Naive thymus-derived CD4-positive, alpha-beta T cell (primary cell): ENCODE measurements at regions not wholly inside any gene's neighbourhood (a gene's known extent, or its start where the extent isn't known, plus 50 kb on each side); places are given as distances from the start of the nearest gene placed in this dataset.
"Not testable (repeated sequence)": the region's sequence is repeated elsewhere in the genome, so short reads cannot be mapped to it uniquely, and the experiment has no call there.

Experiments used
- ATAC-seq: fragments of 150-1000 bp; cut with Tn5 transposase; 2 replicates; pipeline ENCODE4 v1.10.0; 2021; ENCODE audit warnings: mild to moderate bottlenecking, moderate library complexity
- CTCF ChIA-PET: fragments of 350-600 bp; sonication (Branson Sonifier 250); formaldehyde crosslinking; loops from one replicate; lab custom pipeline; 2021; ENCODE audit warnings: antibody characterized with exemption; lab: Charles Lee
- POLR2A ChIA-PET: fragments of 350-600 bp; sonication (Branson Sonifier 250); formaldehyde crosslinking; loops from one replicate; lab custom pipeline; 2021; ENCODE audit warnings: antibody characterized with exemption, inconsistent platforms; lab: Charles Lee
- DNase-seq, 9 donors: peaks; one replicate each; pipeline versions ENCODE4 v3.0.0 to v3.0.0-alpha.2; 2020 to 2022; ENCODE audit warnings: mixed read lengths in 1 of 9
- H3K27ac ChIP-seq: one replicate; pipeline ENCODE4 v1.7.0; 2013; ENCODE audit warnings: mild to moderate bottlenecking, low read depth, low read length, moderate library complexity
- H3K27me3 ChIP-seq, 2 donors: one replicate each; pipeline ENCODE4 v1.7.0; 2013; ENCODE audit warnings: low read length in 2 of 2, mild to moderate bottlenecking in 2 of 2, moderate library complexity in 2 of 2; ENCODE audit not compliant: control insufficient read depth in 2 of 2, insufficient read depth in 2 of 2
- H3K36me3 ChIP-seq, 3 experiments: 1 replicate in 2 of 3; 2 replicates in 1 of 3; pipeline ENCODE4 v1.7.0; 2013; ENCODE audit warnings: low read length in 3 of 3, mild to moderate bottlenecking in 3 of 3, moderate library complexity in 1 of 3; ENCODE audit not compliant: insufficient read depth in 3 of 3, control insufficient read depth in 2 of 3
- H3K4me1 ChIP-seq, 2 donors: one replicate each; pipeline ENCODE4 v1.7.0; 2013; ENCODE audit warnings: low read length in 2 of 2, mild to moderate bottlenecking in 2 of 2, moderate library complexity in 1 of 2; ENCODE audit not compliant: control insufficient read depth in 2 of 2, insufficient read depth in 2 of 2
- H3K4me3 ChIP-seq: 2 replicates; pipeline ENCODE4 v1.7.0; 2013; ENCODE audit warnings: mild to moderate bottlenecking, low read length
- H3K9me3 ChIP-seq, 3 experiments: 1 replicate in 2 of 3; 2 replicates in 1 of 3; pipeline ENCODE4 v1.7.0; 2013; ENCODE audit warnings: low read length in 3 of 3; ENCODE audit not compliant: control insufficient read depth in 2 of 3
- H3K27ac Mint-ChIP-seq, 9 donors: one replicate each; pipeline ENCODE4 v1.8.0; 2020 to 2022; ENCODE audit warnings: mixed read lengths in 9 of 9, mild to moderate bottlenecking in 8 of 9, moderate library complexity in 5 of 9, inconsistent platforms in 2 of 9
- H3K27me3 Mint-ChIP-seq, 5 donors: one replicate each; pipeline ENCODE4 v1.8.0; 2021 to 2022; ENCODE audit warnings: mixed read lengths in 5 of 5, mild to moderate bottlenecking in 1 of 5
- H3K36me3 Mint-ChIP-seq, 5 donors: one replicate each; pipeline ENCODE4 v1.8.0; 2020 to 2022; ENCODE audit warnings: mixed read lengths in 5 of 5, mild to moderate bottlenecking in 3 of 5, inconsistent platforms in 1 of 5
- H3K4me1 Mint-ChIP-seq, 7 donors: one replicate each; pipeline ENCODE4 v1.8.0; 2020 to 2022; ENCODE audit warnings: mixed read lengths in 7 of 7, mild to moderate bottlenecking in 3 of 7, inconsistent platforms in 1 of 7
- H3K4me3 Mint-ChIP-seq, 10 donors: one replicate each; pipeline ENCODE4 v1.8.0; 2020 to 2022; ENCODE audit warnings: mild to moderate bottlenecking in 10 of 10, mixed read lengths in 10 of 10, moderate library complexity in 6 of 10, inconsistent platforms in 2 of 10
- H3K9me3 Mint-ChIP-seq, 11 donors: one replicate each; pipeline ENCODE4 v1.8.0; 2020 to 2022; ENCODE audit warnings: mixed read lengths in 11 of 11, mild to moderate bottlenecking in 4 of 11, inconsistent platforms in 1 of 11, moderate library complexity in 1 of 11
- intact Hi-C, 2 donors: fragments of 100-400 bp; cut with micrococcal nuclease; formaldehyde crosslinking; loops; one replicate each; pipeline ENCODE4 v1.15.1; 2023

DNA sequence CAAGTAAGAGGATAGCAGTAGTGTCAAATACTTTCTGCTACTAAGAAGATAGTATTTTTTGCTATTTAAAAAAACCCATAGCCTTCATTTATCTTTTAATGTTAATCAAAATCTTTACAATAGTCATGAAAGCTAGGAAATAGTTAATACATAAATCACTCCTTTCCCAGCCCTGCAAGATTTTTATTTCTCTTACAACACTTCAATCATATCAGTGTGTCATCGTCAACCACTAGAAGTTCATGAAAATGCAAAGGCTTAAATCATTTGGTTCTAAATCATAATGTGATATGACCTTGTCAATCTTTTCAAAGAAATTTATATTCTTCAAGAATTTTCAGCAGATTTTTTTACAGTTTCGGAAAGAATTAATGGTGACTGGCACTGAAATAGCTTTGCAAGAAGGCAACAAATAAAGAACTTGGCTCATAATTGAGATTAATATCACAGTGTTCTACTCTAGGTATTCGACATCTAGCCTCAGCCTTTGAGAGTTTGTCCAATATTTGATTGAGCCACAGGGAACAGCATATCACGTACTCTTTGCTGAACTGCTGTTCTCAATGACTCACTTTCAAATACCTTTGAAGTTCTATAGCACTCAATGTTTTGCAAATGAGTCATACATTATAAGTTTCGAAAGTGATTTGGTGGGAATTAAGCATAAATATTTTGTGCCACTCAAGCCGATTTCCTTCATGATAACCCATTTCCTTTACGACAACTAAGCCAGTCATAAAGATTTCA lies 384.0 kb upstream of the FOXG1 start:
- Mint-ChIP-seq H3K4me3 (no peak overlapping the region), H3K36me3 (no peaks in the 10 kb centered on the region), H3K27me3 (no peaks in the 10 kb centered on the region), H3K27ac (no peak overlapping the region), H3K4me1 (no peaks in the 10 kb centered on the region), H3K9me3 (peaks cover 0 to 30% (median 7%) of the 10 kb centered on the region in 11 donors)
- ChIA-PET POLR2A (no interaction called here), CTCF (no interaction called here)
- H3K27me3 ChIP-seq = no peaks in the 10 kb centered on the region
- H3K9me3 ChIP-seq = no peaks in the 10 kb centered on the region
- H3K36me3 ChIP-seq = no peaks in the 10 kb centered on the region
- no peaks in the 10 kb centered on the region for H3K4me1 ChIP-seq
- DNase-seq (no peak), ATAC-seq (no peak)
- H3K27ac ChIP-seq = no peak overlapping the region
- no peak overlapping the region for H3K4me3 ChIP-seq
- intact Hi-C loops = no loop called here

DNA sequence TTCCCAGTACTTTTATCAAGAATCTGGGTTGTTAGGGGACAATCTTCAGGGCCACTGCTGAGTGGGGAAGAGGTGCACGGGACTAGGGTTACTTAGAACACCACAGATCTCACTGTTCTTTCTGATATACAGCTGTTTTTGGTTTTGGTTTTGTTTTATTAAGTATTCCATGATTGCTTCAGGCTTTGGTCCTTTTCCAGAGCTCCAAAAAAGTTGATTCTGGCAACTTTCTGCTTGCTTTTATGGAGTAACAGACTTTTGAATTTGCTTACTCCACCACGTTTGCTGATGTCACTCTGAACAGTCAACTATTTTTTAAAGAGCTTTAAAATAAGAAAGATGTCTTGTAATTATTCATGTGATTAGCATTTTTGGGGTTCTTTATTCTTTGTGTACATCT lies 368.1 kb upstream of the FOXG1 start:
- no peak for ATAC-seq
- H3K27me3 Mint-ChIP-seq = no peaks in the 10 kb centered on the region
- H3K9me3 ChIP-seq = peaks cover 0 to 2% (median 0%) of the 10 kb centered on the region in 3 experiments
- no peaks in the 10 kb centered on the region for H3K27me3 ChIP-seq
- H3K27ac ChIP-seq = no peak overlapping the region
- no peak overlapping the region for H3K4me3 ChIP-seq
- peaks cover 0 to 26% (median 3%) of the 10 kb centered on the region in 11 donors for H3K9me3 Mint-ChIP-seq
- no peak overlapping the region for H3K27ac Mint-ChIP-seq
- no peaks in the 10 kb centered on the region for H3K36me3 ChIP-seq
- H3K36me3 Mint-ChIP-seq = no peaks in the 10 kb centered on the region
- no peaks in the 10 kb centered on the region for H3K4me1 ChIP-seq
- CTCF ChIA-PET = no interaction called here
- H3K4me3 Mint-ChIP-seq = no peak overlapping the region
- intact Hi-C loops = no loop called here
- POLR2A ChIA-PET = no interaction called here
- no peak for DNase-seq
- H3K4me1 Mint-ChIP-seq = no peaks in the 10 kb centered on the region

DNA sequence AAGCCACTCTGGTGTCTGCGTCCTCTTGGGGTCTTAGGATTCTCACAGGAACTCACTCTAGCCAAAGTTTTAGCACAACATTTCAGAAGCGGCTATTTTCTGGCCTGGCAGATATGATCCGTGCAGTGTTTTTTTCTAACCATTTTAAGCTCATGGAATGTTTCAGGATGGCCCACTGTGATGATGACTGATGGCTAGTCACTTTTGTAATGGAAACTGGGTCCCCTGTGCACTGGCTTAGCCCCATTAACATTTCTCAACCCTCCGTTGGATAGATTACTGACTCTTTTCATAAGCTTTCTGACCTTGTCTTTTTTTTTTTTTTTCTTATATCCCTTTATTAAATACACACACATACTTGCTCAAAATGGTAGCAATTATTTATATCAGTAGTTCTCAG lies 364.9 kb upstream of the FOXG1 start:
- H3K9me3 ChIP-seq, H3K4me3 Mint-ChIP-seq, H3K4me1 ChIP-seq, H3K4me1 Mint-ChIP-seq, H3K36me3 Mint-ChIP-seq, H3K36me3 ChIP-seq, ATAC-seq, CTCF ChIA-PET, DNase-seq, H3K27ac Mint-ChIP-seq, H3K27me3 Mint-ChIP-seq, H3K4me3 ChIP-seq, intact Hi-C loops, H3K27me3 ChIP-seq, H3K27ac ChIP-seq, POLR2A ChIA-PET: not testable (repeated sequence)
- peaks cover 0 to 16% (median 3%) of the 10 kb centered on the region in 11 donors for H3K9me3 Mint-ChIP-seq

DNA sequence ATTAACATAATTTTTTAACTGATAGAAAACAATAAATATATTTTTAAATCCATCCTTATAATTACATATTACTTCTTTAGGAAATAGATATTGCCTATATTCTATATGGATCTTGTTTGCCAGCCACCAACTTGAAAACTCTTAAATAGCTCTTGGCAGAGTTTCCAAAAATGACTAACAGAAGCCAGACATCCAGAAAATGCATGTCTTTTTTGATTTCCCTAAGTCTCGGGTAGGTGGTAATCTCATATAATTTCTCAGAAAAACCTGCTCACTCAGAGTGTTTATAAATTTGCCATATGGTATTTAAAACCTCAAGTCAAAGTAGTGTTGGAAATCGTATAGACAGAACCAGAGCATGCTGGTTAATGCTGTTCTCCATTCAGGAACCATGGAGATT lies 360.4 kb upstream of the FOXG1 start:
- DNase-seq = no peak
- H3K4me3 Mint-ChIP-seq = no peak overlapping the region
- H3K9me3 Mint-ChIP-seq = peaks cover 0 to 20% (median 8%) of the 10 kb centered on the region in 11 donors
- intact Hi-C loops = no loop called here
- H3K4me1 ChIP-seq = no peaks in the 10 kb centered on the region
- no peaks in the 10 kb centered on the region for H3K27me3 Mint-ChIP-seq
- H3K9me3 ChIP-seq = no peaks in the 10 kb centered on the region
- no peaks in the 10 kb centered on the region for H3K36me3 Mint-ChIP-seq
- H3K27ac Mint-ChIP-seq = no peak overlapping the region
- no peak overlapping the region for H3K4me3 ChIP-seq
- ChIA-PET CTCF (no interaction called here), POLR2A (no interaction called here)
- no peaks in the 10 kb centered on the region for H3K27me3 ChIP-seq
- H3K4me1 Mint-ChIP-seq = no peaks in the 10 kb centered on the region
- ATAC-seq = no peak
- no peaks in the 10 kb centered on the region for H3K36me3 ChIP-seq
- H3K27ac ChIP-seq = no peak overlapping the region

DNA sequence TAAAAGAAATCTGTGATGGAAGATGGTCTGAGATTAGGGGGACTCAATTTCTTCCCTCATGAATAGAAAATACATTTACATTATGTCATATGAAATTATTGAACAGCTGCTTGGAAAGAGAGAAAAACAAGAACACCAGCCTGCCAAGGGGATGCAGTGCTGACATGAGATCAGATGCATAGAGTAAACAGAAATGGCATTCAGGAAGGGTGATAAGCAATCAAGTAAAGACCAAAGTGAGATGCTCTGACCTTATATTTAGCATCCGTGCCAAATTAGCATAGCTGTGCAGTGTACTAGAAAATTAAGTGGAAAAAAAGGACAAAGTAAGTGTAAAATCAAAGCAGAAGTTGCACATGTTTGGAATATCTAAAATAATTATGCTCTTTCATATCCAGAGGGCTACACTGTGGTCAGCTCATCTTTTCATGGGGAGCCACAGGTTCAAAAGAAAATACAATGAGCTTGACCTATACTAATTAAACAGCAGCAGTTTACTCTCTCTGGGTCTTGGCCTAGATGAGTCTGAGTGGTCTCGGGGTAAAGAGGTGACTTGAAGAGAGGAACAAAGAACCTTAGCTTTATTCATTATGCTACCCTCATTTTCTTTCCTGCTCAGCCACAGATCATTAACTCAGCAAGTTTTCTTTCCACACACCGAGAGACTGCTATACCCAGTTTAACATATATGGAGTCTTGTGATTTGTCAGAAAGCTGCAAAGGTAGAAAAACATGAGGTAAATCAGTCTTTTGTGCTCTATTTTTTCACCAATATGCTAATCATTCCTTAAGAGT lies 359.4 kb upstream of the FOXG1 start:
- no peak overlapping the region for H3K27ac Mint-ChIP-seq
- H3K27me3 Mint-ChIP-seq = no peaks in the 10 kb centered on the region
- peaks cover under 1 to 23% (median 9%) of the 10 kb centered on the region in 11 donors for H3K9me3 Mint-ChIP-seq
- ChIA-PET POLR2A (no interaction called here), CTCF (no interaction called here)
- ATAC-seq (no peak), DNase-seq (no peak)
- H3K36me3 Mint-ChIP-seq = no peaks in the 10 kb centered on the region
- Histone ChIP-seq H3K27me3 (no peaks in the 10 kb centered on the region), H3K9me3 (no peaks in the 10 kb centered on the region), H3K36me3 (no peaks in the 10 kb centered on the region), H3K4me1 (no peaks in the 10 kb centered on the region), H3K4me3 (no peak overlapping the region), H3K27ac (no peak overlapping the region)
- intact Hi-C loops = no loop called here
- H3K4me1 Mint-ChIP-seq = no peaks in the 10 kb centered on the region
- H3K4me3 Mint-ChIP-seq = no peak overlapping the region

DNA sequence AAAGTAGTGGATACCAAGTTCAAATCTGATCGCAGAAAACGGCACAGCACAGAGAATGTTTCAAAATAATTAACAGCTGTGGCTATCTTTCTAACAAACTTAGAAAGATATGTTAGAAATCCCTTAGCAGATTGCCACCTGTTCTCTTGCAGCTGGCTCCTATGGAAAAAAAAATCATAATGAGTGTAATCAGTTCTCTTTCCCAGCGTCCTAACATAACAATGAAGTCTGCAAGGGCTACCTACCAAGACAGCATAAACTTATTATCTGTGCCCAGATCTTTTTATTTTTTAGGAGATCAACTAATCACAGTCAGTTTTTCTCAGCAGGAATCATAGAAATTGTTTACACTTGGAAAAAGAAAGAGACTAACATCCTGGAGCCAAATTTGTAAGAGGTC lies 358.6 kb upstream of the FOXG1 start:
- Histone ChIP-seq H3K4me1 (no peaks in the 10 kb centered on the region), H3K27me3 (no peaks in the 10 kb centered on the region), H3K36me3 (no peaks in the 10 kb centered on the region), H3K9me3 (no peaks in the 10 kb centered on the region), H3K4me3 (no peak overlapping the region), H3K27ac (no peak overlapping the region)
- ChIA-PET CTCF (no interaction called here), POLR2A (no interaction called here)
- H3K4me3 Mint-ChIP-seq = no peak overlapping the region
- peaks cover 3 to 27% (median 11%) of the 10 kb centered on the region in 11 donors for H3K9me3 Mint-ChIP-seq
- no peak for DNase-seq
- no peaks in the 10 kb centered on the region for H3K36me3 Mint-ChIP-seq
- no peak for ATAC-seq
- intact Hi-C loops = no loop called here
- H3K27me3 Mint-ChIP-seq = no peaks in the 10 kb centered on the region
- no peaks in the 10 kb centered on the region for H3K4me1 Mint-ChIP-seq
- H3K27ac Mint-ChIP-seq = no peak overlapping the region

DNA sequence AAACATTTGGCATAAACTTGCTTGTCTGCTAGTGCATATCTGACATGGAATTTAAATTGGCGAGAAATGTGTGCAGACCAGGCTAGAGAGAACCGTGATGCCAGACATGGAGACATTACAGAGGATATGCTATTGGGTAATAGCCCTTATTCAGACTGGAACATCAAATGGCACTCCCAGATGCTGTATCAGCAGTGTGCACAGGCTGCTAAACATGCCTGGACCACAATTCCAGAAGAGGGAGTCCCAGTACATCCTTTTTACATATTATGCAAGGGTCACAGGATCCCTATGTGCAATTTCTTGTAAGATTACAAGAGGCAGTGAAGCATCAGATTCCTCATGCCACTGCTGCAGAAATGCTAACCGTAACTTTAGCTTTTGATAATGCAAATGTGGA lies 354.5 kb upstream of the FOXG1 start:
- H3K27ac Mint-ChIP-seq = no peak overlapping the region
- H3K4me1 Mint-ChIP-seq = no peaks in the 10 kb centered on the region
- intact Hi-C loops = no loop called here
- POLR2A ChIA-PET = no interaction called here
- no peaks in the 10 kb centered on the region for H3K36me3 Mint-ChIP-seq
- H3K27me3 Mint-ChIP-seq = no peaks in the 10 kb centered on the region
- Histone ChIP-seq H3K27me3 (no peaks in the 10 kb centered on the region), H3K4me3 (no peak overlapping the region), H3K9me3 (no peaks in the 10 kb centered on the region), H3K4me1 (no peaks in the 10 kb centered on the region), H3K27ac (no peak overlapping the region), H3K36me3 (no peaks in the 10 kb centered on the region)
- peaks cover 5 to 37% (median 14%) of the 10 kb centered on the region in 11 donors for H3K9me3 Mint-ChIP-seq
- no peak for DNase-seq
- H3K4me3 Mint-ChIP-seq = no peak overlapping the region
- ATAC-seq = no peak
- CTCF ChIA-PET = no interaction called here
